Medulla oblongata (tissue), 1 donor: ENCODE measurements at regions not wholly inside any gene's neighbourhood (a gene's known extent, or its start where the extent isn't known, plus 50 kb on each side); places are given as distances from the start of the nearest gene placed in this dataset.
"Not testable (repeated sequence)": the region's sequence is repeated elsewhere in the genome, so short reads cannot be mapped to it uniquely, and the experiment has no call there.

ENCODE experiments used
- DNase-seq: peaks from one replicate; pipeline ENCODE4 v3.0.0-alpha.2; 2015; ENCODE audit errors: extremely low spot score

GRCh38 chr9:90455316-90455715 is 187.3 kb downstream of the DIRAS2 start:
- DNase-seq = no peak

- no peak for DNase-seq
These were observed 185.0 kb downstream of the DIRAS2 start for GRCh38 chr9:90457386-90458190.

- no peak for DNase-seq
These were observed 184.1 kb downstream of the DIRAS2 start for GRCh38 chr9:90458485-90458884.

GRCh38 chr9:90459321-90459720 is 183.3 kb downstream of the DIRAS2 start:
- DNase-seq = no peak

- DNase-seq = no peak
These were observed 182.4 kb downstream of the DIRAS2 start for GRCh38 chr9:90460220-90460619.

- no peak for DNase-seq
These were observed 177.6 kb downstream of the DIRAS2 start for GRCh38 chr9:90464978-90465377.

- DNase-seq = no peak
These were observed 176.2 kb downstream of the DIRAS2 start for GRCh38 chr9:90466441-90466840.

GRCh38 chr9:90469435-90469834 is 173.2 kb downstream of the DIRAS2 start:
- DNase-seq = no peak

GRCh38 chr9:90469865-90470387 is 172.7 kb downstream of the DIRAS2 start:
- no peak for DNase-seq

- DNase-seq = no peak
These were observed 166.6 kb downstream of the DIRAS2 start for GRCh38 chr9:90476058-90476457.

- DNase-seq = no peak
These were observed 165.1 kb downstream of the DIRAS2 start for GRCh38 chr9:90477535-90477934.

- DNase-seq = no peak
These were observed 163.8 kb downstream of the DIRAS2 start for GRCh38 chr9:90478821-90479220.

- DNase-seq = no peak
These were observed 157.6 kb downstream of the DIRAS2 start for GRCh38 chr9:90485028-90485427.

- no peak for DNase-seq
These were observed 153.6 kb downstream of the DIRAS2 start for GRCh38 chr9:90489066-90489465.

- DNase-seq = no peak
These were observed 142.9 kb downstream of the DIRAS2 start for GRCh38 chr9:90499761-90500160.

- DNase-seq = no peak
These were observed 140.5 kb downstream of the DIRAS2 start for GRCh38 chr9:90502134-90502533.

GRCh38 chr9:90504486-90504885 is 138.1 kb downstream of the DIRAS2 start:
- DNase-seq = no peak

GRCh38 chr9:90505695-90506094 is 136.9 kb downstream of the DIRAS2 start:
- DNase-seq = no peak

- DNase-seq = not testable (repeated sequence)
These were observed 136.2 kb downstream of the DIRAS2 start for GRCh38 chr9:90506402-90506801.

- no peak for DNase-seq
These were observed 135.0 kb downstream of the DIRAS2 start for GRCh38 chr9:90507621-90508020.

GRCh38 chr9:90508940-90509339 is 133.7 kb downstream of the DIRAS2 start:
- DNase-seq = no peak

- DNase-seq = no peak
These were observed 130.9 kb downstream of the DIRAS2 start for GRCh38 chr9:90511711-90512110.

GRCh38 chr9:90514877-90515276 is 127.7 kb downstream of the DIRAS2 start:
- DNase-seq = no peak

GRCh38 chr9:90515510-90515909 is 127.1 kb downstream of the DIRAS2 start:
- no peak for DNase-seq
